SW 1271 (cell line): ENCODE measurements at regions not wholly inside any gene's neighbourhood (a gene's known extent, or its start where the extent isn't known, plus 50 kb on each side); places are given as distances from the start of the nearest gene placed in this dataset.

Experiments used
- DNase-seq, 2 experiments: peaks; one replicate each; lab custom pipeline; 2025; lab: John Stamatoyannopoulos, UW

DNA sequence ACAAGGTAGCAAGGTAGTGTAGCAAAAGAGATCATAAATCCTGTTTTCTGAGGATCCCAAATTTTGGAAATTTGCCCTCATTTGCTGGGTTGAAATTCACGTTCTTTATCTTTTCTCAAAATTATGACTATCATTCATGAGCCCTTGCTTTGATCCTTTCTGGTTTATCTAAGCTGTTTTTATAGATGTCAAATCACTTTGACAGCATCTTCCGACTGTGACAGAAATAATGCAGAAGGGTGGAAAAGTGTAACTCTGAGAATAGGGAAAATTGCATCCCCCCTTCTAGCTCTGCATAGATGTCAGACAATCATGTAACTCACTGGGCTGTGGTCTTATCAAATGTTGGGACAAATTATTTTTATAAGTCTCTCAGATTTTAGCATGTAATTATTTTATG lies 550.1 kb downstream of the OMA1 start:
- no peak for DNase-seq

- DNase-seq, result no peak
Observed at GRCh38 chr1:57991289-57991688, 555.2 kb downstream of the OMA1 start.

- DNase-seq, result no peak
Observed at GRCh38 chr1:57989877-57990276, 556.6 kb downstream of the OMA1 start.

- no peak for DNase-seq
Observed at GRCh38 chr1:57987523-57987922, 559.0 kb downstream of the OMA1 start.

DNA sequence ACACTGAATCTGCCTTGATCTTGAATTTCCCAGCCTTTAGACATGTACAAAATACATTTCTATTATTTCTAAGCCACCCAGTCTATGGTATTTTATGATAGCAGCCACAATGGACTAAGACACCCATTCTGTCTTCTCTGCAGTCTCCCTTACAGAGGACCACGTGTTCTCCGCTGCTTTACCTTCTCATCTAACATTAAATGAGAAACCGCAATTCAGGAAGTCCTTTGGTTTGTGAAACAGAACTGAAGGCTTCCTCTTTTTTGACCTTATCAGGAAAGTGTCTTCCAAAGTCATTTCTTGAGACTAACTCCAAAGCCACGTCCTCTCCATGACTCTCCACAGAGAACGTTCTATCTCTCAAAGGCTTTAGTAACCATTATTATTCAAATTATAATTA lies 560.1 kb downstream of the OMA1 start:
- no peak for DNase-seq

- no peak for DNase-seq
Observed at GRCh38 chr1:57984277-57984676, 560.4 kb upstream of the DAB1 start.

DNA sequence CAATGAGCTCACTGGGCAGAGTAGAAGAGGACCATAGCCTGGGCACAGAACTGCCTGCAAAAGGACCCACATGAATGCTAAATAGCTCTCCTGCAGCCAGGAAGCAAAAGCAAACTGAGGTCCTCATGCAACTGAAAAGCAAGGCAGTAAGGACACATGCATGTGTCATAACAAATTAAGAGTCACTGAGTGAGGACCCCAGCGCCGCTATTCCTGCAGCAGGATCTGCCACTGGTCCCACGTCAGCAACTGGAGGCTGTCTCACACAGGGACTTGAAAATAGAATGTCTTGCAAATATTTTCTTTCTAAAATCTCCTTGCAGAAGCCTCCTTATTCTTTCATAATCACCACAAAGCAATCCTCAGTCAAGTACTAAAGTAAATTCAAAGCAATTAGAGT lies 559.6 kb upstream of the DAB1 start:
- DNase-seq, result no peak

GRCh38 chr1:57982852-57983251 lies 559.0 kb upstream of the DAB1 start:
- DNase-seq, result no peak

DNA sequence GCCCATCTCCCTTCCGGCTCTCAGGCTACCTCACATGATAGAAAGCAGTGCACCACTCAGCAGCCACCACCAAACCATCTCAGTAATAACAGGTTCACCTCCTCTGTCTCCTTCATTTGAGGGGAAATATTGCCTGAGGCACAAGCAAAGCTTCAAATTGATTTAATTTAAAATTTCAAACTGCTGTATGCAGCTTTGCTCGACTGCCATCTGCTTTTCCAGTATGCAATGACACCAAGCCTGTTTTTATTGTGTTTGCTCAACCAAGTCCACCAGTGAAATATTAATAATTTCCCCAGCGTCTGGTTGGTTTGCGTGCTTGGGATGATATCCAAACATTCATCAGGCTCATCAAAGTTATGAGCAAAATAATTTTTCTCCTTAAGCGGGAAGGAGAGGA lies 552.4 kb upstream of the DAB1 start:
- no peak for DNase-seq

GRCh38 chr1:57968321-57968720 lies 544.5 kb upstream of the DAB1 start:
- DNase-seq, result no peak

GRCh38 chr1:57966751-57967406 lies 543.0 kb upstream of the DAB1 start:
- DNase-seq, result no peak

GRCh38 chr1:57966340-57966739 lies 542.5 kb upstream of the DAB1 start:
- DNase-seq, result no peak

DNA sequence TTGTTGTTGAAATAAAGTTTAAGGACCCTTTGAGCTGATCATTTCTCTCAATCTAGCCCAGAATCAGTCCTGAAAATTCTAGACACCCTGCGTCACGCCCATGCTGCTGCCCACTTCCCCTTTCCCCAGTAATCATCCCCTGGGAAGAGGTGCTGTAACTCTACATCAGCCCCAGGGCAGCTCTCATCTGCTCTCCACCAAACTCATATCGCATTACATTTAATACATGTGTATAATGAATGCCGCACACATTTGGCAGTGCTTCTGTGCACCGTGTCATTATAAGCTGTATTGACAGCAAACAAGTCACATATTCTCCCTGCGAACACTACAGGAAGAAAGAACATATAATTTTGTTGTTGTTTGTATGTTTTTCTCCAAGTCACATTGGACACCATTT lies 539.7 kb upstream of the DAB1 start:
- DNase-seq, result no peak

DNA sequence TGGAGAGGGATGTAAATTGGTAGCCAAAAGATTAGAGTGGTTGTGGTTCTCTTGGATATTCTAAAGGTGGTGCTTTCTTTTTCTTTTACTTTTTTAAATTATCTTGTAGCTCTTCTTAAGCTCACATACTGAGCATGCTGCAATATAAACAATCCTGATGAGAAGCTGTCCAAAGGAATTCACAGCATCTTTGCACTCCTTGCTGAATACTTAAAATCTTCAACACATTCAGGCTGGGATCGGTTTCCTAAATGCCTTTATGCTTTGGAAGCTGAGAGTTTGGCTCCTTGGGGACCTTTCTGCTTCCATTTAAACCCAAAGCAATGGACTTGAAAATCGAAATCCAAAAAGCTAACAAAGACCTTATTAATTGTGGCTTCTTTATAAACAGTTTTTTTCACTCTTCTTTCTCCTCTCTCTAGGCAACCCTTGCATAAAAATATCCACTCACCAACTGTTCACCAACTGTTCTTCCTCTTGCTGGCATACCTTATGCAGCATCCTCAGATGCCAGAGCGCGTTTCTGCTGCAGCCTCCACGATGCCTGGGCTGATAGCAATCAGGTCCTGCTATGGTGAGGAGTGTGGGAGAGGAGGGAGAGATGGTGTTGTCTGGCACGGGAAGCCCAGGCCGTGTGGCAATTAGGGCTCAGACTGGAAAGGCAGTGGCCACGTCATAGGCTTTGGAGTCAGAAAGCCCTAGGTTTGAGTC lies 535.8 kb upstream of the DAB1 start:
- no peak for DNase-seq

- no peak for DNase-seq
Observed at GRCh38 chr1:57957576-57957975, 533.7 kb upstream of the DAB1 start.

- DNase-seq, result no peak
Observed at GRCh38 chr1:57951390-57951789, 527.5 kb upstream of the DAB1 start.

DNA sequence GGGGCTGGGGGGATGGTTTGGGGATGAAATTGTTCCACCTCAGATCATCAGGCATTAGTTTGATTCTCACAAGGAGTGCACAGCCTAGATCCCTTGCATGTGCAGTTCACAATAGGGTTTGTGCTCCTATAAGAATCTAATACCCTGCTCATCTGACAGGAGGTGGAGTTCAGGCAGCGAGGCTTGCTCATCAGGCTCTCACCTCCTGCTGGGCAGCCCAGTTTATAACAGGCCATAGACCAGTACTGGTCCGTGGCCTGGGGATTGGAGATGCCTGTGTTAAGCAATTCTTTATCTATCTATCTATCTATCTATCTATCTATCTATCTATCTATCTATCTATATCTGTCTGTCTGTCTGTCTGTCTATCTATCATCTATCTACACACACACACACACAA lies 525.3 kb upstream of the DAB1 start:
- DNase-seq, result no peak

DNA sequence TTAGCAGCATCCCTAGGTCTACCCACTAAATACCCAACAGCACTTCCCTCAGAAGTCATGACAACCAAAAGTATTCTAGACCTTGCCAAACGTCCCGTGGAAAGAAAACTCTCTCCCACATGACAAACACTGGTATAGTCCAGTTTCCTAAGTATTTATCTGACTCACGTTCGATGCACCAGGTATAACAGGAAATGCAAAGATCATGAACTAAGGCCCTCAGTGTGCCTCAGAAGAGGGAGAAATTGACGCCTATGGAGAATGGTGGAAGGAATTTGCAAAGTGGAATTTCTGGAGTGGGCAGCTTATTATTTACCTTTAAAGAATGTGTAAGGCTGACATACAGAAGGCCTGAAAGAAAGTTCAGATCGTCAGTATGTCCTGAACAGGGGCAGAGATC lies 523.6 kb upstream of the DAB1 start:
- no peak for DNase-seq

DNA sequence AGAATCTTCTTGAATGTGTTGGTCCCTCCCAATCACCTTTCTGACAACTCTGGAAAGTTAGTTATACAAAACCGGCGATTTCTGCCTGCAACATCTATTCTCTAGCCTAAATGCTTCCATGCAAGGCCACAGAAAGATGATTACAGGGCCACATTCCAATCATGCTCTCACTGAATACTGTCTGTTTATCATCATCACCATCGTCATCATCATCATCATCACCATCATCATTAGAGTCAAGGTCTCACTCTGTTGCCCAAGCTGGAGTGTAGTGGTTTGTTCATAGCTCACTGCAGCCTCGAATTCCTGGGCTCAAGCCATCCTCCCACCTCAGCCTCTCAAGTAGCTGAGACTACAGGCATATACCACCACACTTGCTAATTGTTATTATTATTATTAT lies 521.2 kb upstream of the DAB1 start:
- no peak for DNase-seq

GRCh38 chr1:57943365-57943764 lies 519.5 kb upstream of the DAB1 start:
- DNase-seq, result no peak

GRCh38 chr1:57934745-57935144 lies 510.9 kb upstream of the DAB1 start:
- no peak for DNase-seq

DNA sequence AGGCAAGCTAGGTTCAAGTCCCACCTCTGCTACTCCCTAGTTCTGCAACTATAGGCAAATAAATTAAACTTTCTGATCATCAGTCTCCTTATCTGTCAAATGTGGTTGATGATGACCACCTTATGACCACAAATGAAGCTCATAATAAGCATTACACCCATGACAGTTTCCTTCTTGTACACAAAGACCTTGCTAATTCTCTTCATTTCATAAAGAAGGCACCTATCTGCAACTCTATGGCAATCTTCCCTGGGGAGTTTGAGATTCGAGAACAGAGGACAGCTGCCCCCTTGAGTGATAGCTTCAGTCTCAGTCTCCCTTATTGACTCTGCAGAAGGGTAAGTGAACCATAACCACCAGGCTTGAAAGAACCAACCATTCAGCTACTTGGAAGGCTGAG lies 503.1 kb upstream of the DAB1 start:
- DNase-seq, result no peak

GRCh38 chr1:57926025-57926552 lies 502.2 kb upstream of the DAB1 start:
- no peak for DNase-seq

GRCh38 chr1:57925226-57925625 lies 501.4 kb upstream of the DAB1 start:
- DNase-seq, result no peak
